ENCODE measurements at regions not wholly inside any gene's neighbourhood (a gene's known extent, or its start where the extent isn't known, plus 50 kb on each side); places are given as distances from the start of the nearest gene placed in this dataset.

DNA sequence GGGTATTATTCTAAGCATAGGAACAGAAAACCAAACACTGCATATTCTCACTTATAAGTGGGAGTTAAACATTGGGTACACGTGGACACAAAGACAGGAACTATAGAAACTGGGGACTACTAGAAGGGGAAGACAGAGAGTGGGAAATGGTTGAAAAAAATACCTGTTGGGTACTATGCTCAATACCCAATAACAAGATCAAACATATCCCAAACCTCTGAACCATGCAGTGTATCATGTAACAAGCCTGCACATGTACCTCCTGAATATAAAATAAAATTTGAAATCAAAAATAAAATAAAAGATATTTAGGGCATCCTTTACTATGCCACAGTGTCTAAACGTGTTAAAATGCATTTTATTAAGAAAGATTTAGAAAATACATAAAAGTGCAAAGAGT is 221.0 kb upstream of the TFPI start:
- no peak overlapping the region for H3K27ac ChIP-seq (ENCODE audit: low read depth in 1 of 2, low read length in 2 of 2)
- Mint-ChIP-seq H3K9me3 (peaks cover 3% of the 10 kb centered on the region), H3K27ac (no peak overlapping the region), H3K27me3 (no peaks in the 10 kb centered on the region), H3K4me3 (no peak overlapping the region), H3K4me1 (ENCODE audit: low read depth) (no peaks in the 10 kb centered on the region), H3K36me3 (ENCODE audit: low read depth) (no peaks in the 10 kb centered on the region)
- ATAC-seq (ENCODE audit: poor library complexity): no peak
- no peaks in the 10 kb centered on the region for H3K9me3 ChIP-seq (ENCODE audit: control insufficient read depth in 1 of 2, insufficient read depth in 1 of 2, low read length in 2 of 2)
- H3K36me3 ChIP-seq (ENCODE audit: insufficient read depth, low read length): no peaks in the 10 kb centered on the region
- DNase-seq: no peak
- TF ChIP-seq, protein P1, sequence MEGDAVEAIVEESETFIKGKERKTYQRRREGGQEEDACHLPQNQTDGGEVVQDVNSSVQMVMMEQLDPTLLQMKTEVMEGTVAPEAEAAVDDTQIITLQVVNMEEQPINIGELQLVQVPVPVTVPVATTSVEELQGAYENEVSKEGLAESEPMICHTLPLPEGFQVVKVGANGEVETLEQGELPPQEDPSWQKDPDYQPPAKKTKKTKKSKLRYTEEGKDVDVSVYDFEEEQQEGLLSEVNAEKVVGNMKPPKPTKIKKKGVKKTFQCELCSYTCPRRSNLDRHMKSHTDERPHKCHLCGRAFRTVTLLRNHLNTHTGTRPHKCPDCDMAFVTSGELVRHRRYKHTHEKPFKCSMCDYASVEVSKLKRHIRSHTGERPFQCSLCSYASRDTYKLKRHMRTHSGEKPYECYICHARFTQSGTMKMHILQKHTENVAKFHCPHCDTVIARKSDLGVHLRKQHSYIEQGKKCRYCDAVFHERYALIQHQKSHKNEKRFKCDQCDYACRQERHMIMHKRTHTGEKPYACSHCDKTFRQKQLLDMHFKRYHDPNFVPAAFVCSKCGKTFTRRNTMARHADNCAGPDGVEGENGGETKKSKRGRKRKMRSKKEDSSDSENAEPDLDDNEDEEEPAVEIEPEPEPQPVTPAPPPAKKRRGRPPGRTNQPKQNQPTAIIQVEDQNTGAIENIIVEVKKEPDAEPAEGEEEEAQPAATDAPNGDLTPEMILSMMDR (IDR thresholded peaks at IDR 0.05): no peak
- ChIA-PET CTCF (no interaction called here), POLR2A (no interaction called here)
- intact Hi-C loops (cut with DNase I, micrococcal nuclease): no loop called here
- no peak overlapping the region for H3K4me3 ChIP-seq (ENCODE audit: low read length)
- H3K4me1 ChIP-seq (ENCODE audit: insufficient read depth, low read length): no peaks in the 10 kb centered on the region
- H3K27me3 ChIP-seq (ENCODE audit: control insufficient read depth in 1 of 2, insufficient read depth in 2 of 2, low read length in 2 of 2): no peaks in the 10 kb centered on the region

DNA sequence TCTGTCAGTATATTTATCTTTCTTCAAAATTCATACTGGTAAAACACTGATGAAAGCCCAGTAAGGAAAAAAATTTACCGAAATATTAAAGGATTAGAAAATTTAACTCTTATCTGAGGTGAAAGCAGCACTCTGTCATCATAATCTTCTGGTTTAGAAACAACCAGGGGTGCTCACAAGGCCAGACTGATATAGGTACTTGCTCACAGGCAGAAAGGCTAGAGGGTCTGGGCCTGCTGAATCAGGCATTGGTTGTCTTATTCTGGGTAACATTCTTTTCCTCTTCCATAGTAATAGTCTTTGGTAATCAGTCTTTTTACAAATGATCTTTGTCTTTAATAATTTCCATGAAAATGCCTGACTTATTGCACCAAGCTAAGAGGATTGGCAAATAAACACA is 221.4 kb upstream of the TFPI start:
- no peak for ATAC-seq (ENCODE audit: poor library complexity)

DNA sequence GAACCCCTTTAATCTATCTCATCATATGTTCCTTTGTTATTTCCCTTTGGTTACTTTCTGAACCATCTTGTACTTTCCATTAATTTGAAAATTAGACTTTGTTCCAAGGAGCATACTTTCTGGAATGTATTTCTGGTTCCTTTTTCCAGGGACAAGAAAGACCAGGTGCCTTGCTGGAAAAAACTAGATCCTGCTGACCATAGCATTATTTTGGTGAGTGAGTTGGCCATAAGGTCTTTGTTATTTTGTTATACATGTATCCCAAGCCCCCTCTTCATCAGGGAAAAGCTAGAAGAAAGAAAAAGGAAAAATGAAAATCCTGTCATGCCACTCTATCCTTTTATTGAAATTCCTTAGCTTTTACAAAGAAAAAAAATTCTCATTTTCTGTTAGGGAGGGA is 228.1 kb upstream of the TFPI start:
- H3K4me3 Mint-ChIP-seq: no peak overlapping the region
- no peak overlapping the region for H3K27ac ChIP-seq (ENCODE audit: low read depth in 1 of 2, low read length in 2 of 2)
- no peak for DNase-seq
- H3K27ac Mint-ChIP-seq: no peak overlapping the region
- no peaks in the 10 kb centered on the region for H3K27me3 Mint-ChIP-seq
- no peaks in the 10 kb centered on the region for H3K4me1 ChIP-seq (ENCODE audit: insufficient read depth, low read length)
- ChIA-PET POLR2A (no interaction called here), CTCF (no interaction called here)
- H3K27me3 ChIP-seq (ENCODE audit: control insufficient read depth in 1 of 2, insufficient read depth in 2 of 2, low read length in 2 of 2): no peaks in the 10 kb centered on the region
- H3K36me3 ChIP-seq (ENCODE audit: insufficient read depth, low read length): no peaks in the 10 kb centered on the region
- no peaks in the 10 kb centered on the region for H3K9me3 ChIP-seq (ENCODE audit: control insufficient read depth in 1 of 2, insufficient read depth in 1 of 2, low read length in 2 of 2)
- TF ChIP-seq, protein P1 (IDR thresholded peaks at IDR 0.05): no peak
- ATAC-seq (ENCODE audit: poor library complexity): no peak
- intact Hi-C loops (cut with DNase I, micrococcal nuclease): no loop called here
- H3K4me1 Mint-ChIP-seq (ENCODE audit: low read depth): no peaks in the 10 kb centered on the region
- peaks cover 3% of the 10 kb centered on the region for H3K9me3 Mint-ChIP-seq
- no peaks in the 10 kb centered on the region for H3K36me3 Mint-ChIP-seq (ENCODE audit: low read depth)
- H3K4me3 ChIP-seq (ENCODE audit: low read length): no peak overlapping the region

More for the DNA sequence above, 221.4 kb upstream of the TFPI start:
- intact Hi-C loops (cut with DNase I, micrococcal nuclease): no loop called here
- POLR2A ChIA-PET: interaction anchor here (0.7 kb wide), 1 partner anchor 11 kb away, joined by 3 read pairs; no protein-coding TSS in a partner anchor
- H3K27me3 Mint-ChIP-seq: no peaks in the 10 kb centered on the region
- Histone ChIP-seq H3K4me3 (ENCODE audit: low read length) (no peak overlapping the region), H3K36me3 (ENCODE audit: insufficient read depth, low read length) (no peaks in the 10 kb centered on the region), H3K27ac (ENCODE audit: low read depth in 1 of 2, low read length in 2 of 2) (no peak overlapping the region), H3K4me1 (ENCODE audit: insufficient read depth, low read length) (no peaks in the 10 kb centered on the region), H3K27me3 (ENCODE audit: control insufficient read depth in 1 of 2, insufficient read depth in 2 of 2, low read length in 2 of 2) (no peaks in the 10 kb centered on the region), H3K9me3 (ENCODE audit: control insufficient read depth in 1 of 2, insufficient read depth in 1 of 2, low read length in 2 of 2) (no peaks in the 10 kb centered on the region)
- TF ChIP-seq, protein P1 (IDR thresholded peaks at IDR 0.05): no peak
- no peaks in the 10 kb centered on the region for H3K36me3 Mint-ChIP-seq (ENCODE audit: low read depth)
- no peak overlapping the region for H3K4me3 Mint-ChIP-seq
- DNase-seq: no peak
- CTCF ChIA-PET: interaction anchor here (1.1 kb wide), 1 partner anchor 13 kb away, joined by 3 read pairs; no protein-coding TSS in a partner anchor
- peaks cover 3% of the 10 kb centered on the region for H3K9me3 Mint-ChIP-seq
- no peaks in the 10 kb centered on the region for H3K4me1 Mint-ChIP-seq (ENCODE audit: low read depth)
- H3K27ac Mint-ChIP-seq: no peak overlapping the region

Measured in CD4-positive, alpha-beta T cell (primary cell).